ENCODE measurements at regions not wholly inside any gene's neighbourhood (a gene's known extent, or its start where the extent isn't known, plus 50 kb on each side); places are given as distances from the start of the nearest gene placed in this dataset.

GRCh38 chr1:34378968-34379856 is 202.5 kb downstream of the C1orf94 start:
- peaks cover 2 to 12% (median 10%) of the 10 kb centered on the region in 3 donors for H3K27me3 Mint-ChIP-seq (ENCODE audit: low read depth in 3 of 3)

DNA sequence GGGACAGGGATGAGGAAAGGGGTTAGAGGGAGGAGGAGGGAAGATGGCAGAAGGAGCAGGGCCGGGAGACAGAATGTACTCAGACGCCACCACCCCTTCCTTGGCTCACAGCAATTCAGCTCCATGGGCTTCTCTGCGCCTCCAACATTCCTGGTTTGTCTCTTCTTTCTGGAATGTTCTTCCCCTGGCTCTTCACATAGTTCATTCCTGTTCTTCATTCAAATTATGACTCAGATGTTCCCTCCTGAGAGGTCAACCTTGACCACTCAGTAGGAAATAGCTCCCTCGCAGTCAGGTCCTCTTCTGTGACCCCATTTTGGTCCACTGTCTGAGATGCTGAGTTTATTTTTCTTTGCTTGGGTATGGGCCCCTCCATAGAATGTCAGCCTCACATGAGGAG is 203.2 kb downstream of the C1orf94 start:
- Mint-ChIP-seq H3K36me3 (no peaks in the 10 kb centered on the region), H3K9me3 (peaks cover 0 to 5% (median 3%) of the 10 kb centered on the region in 7 donors), H3K27me3 (ENCODE audit: low read depth in 3 of 3) (peaks cover 2 to 14% (median 11%) of the 10 kb centered on the region in 3 donors), H3K4me3 (no peak overlapping the region), H3K27ac (no peak overlapping the region), H3K4me1 (no peaks in the 10 kb centered on the region)
- no peaks in the 10 kb centered on the region for H3K27me3 ChIP-seq (ENCODE audit: control insufficient read depth in 2 of 2, insufficient read depth in 2 of 2, low read length in 2 of 2)
- no peak overlapping the region for H3K4me2 ChIP-seq (replicated peaks; ENCODE audit: extremely low read depth, low read length, poor library complexity, severe bottlenecking)
- TF ChIP-seq, protein P1, sequence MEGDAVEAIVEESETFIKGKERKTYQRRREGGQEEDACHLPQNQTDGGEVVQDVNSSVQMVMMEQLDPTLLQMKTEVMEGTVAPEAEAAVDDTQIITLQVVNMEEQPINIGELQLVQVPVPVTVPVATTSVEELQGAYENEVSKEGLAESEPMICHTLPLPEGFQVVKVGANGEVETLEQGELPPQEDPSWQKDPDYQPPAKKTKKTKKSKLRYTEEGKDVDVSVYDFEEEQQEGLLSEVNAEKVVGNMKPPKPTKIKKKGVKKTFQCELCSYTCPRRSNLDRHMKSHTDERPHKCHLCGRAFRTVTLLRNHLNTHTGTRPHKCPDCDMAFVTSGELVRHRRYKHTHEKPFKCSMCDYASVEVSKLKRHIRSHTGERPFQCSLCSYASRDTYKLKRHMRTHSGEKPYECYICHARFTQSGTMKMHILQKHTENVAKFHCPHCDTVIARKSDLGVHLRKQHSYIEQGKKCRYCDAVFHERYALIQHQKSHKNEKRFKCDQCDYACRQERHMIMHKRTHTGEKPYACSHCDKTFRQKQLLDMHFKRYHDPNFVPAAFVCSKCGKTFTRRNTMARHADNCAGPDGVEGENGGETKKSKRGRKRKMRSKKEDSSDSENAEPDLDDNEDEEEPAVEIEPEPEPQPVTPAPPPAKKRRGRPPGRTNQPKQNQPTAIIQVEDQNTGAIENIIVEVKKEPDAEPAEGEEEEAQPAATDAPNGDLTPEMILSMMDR (IDR thresholded peaks at IDR 0.05): no peak
- H3K9ac ChIP-seq (ENCODE audit: insufficient read depth, low read length, poor library complexity, severe bottlenecking): no peak overlapping the region
- no peak overlapping the region for H3K4me3 ChIP-seq (replicated peaks in 1 of 3; ENCODE audit: low read depth in 2 of 3, low read length in 3 of 3)
- H4K20me1 ChIP-seq (ENCODE audit: insufficient read depth, low read length): no peaks in the 10 kb centered on the region
- no peak overlapping the region for H2AFZ ChIP-seq (ENCODE audit: insufficient read depth, low read depth, low read length, poor library complexity, severe bottlenecking)
- H3K36me3 ChIP-seq (replicated peaks in 1 of 2; ENCODE audit: control insufficient read depth in 1 of 2, insufficient read depth in 2 of 2, low read length in 2 of 2): no peaks in the 10 kb centered on the region
- WGBS (ENCODE audit: insufficient coverage): 88% methylated on average over 3 of the region's 4 CpGs
- no peaks in the 10 kb centered on the region for H3K79me2 ChIP-seq (ENCODE audit: insufficient read depth, low read length)
- no peak overlapping the region for H3K27ac ChIP-seq (ENCODE audit: low read depth in 1 of 2, low read length in 2 of 2)
- H3K9me3 ChIP-seq (replicated peaks in 1 of 2; ENCODE audit: control insufficient read depth in 1 of 2, insufficient read depth in 1 of 2, low read length in 2 of 2): no peaks in the 10 kb centered on the region
- intact Hi-C loops (cut with micrococcal nuclease): no loop called here
- DNase-seq: no peak
- no peaks in the 10 kb centered on the region for H3K4me1 ChIP-seq (ENCODE audit: control insufficient read depth in 1 of 2, insufficient read depth in 2 of 2, low read length in 2 of 2)

More at GRCh38 chr1:34378968-34379856, 202.5 kb downstream of the C1orf94 start:
- no peak overlapping the region for H3K27ac ChIP-seq (ENCODE audit: low read depth in 1 of 2, low read length in 2 of 2)
- H3K27me3 ChIP-seq (ENCODE audit: control insufficient read depth in 2 of 2, insufficient read depth in 2 of 2, low read length in 2 of 2): no peaks in the 10 kb centered on the region
- no peak overlapping the region for H3K4me2 ChIP-seq (replicated peaks; ENCODE audit: extremely low read depth, low read length, poor library complexity, severe bottlenecking)
- no peak overlapping the region for H3K4me3 ChIP-seq (replicated peaks in 1 of 3; ENCODE audit: low read depth in 2 of 3, low read length in 3 of 3)
- 60% methylated on average over 5 of the region's 11 CpGs for WGBS (ENCODE audit: insufficient coverage)
- no peak for DNase-seq
- H3K27ac Mint-ChIP-seq: no peak overlapping the region
- no peaks in the 10 kb centered on the region for H3K4me1 ChIP-seq (ENCODE audit: control insufficient read depth in 1 of 2, insufficient read depth in 2 of 2, low read length in 2 of 2)
- intact Hi-C loops (cut with micrococcal nuclease): no loop called here
- H3K36me3 ChIP-seq (replicated peaks in 1 of 2; ENCODE audit: control insufficient read depth in 1 of 2, insufficient read depth in 2 of 2, low read length in 2 of 2): no peaks in the 10 kb centered on the region
- no peaks in the 10 kb centered on the region for H4K20me1 ChIP-seq (ENCODE audit: insufficient read depth, low read length)
- no peaks in the 10 kb centered on the region for H3K36me3 Mint-ChIP-seq
- no peak overlapping the region for H2AFZ ChIP-seq (ENCODE audit: insufficient read depth, low read depth, low read length, poor library complexity, severe bottlenecking)
- H3K9me3 ChIP-seq (replicated peaks in 1 of 2; ENCODE audit: control insufficient read depth in 1 of 2, insufficient read depth in 1 of 2, low read length in 2 of 2): no peaks in the 10 kb centered on the region
- TF ChIP-seq, protein P1 (IDR thresholded peaks at IDR 0.05): no peak
- no peaks in the 10 kb centered on the region for H3K4me1 Mint-ChIP-seq
- H3K9ac ChIP-seq (ENCODE audit: insufficient read depth, low read length, poor library complexity, severe bottlenecking): no peak overlapping the region
- peaks cover 0 to 4% (median 2%) of the 10 kb centered on the region in 7 donors for H3K9me3 Mint-ChIP-seq
- H3K79me2 ChIP-seq (ENCODE audit: insufficient read depth, low read length): no peaks in the 10 kb centered on the region
- H3K4me3 Mint-ChIP-seq: no peak overlapping the region
